ENCODE measurements at regions not wholly inside any gene's neighbourhood (a gene's known extent, or its start where the extent isn't known, plus 50 kb on each side); places are given as distances from the start of the nearest gene placed in this dataset.

- TF ChIP-seq CTCF (optimal IDR thresholded peaks at IDR 0.05 in 1 of 3, IDR thresholded peaks at IDR 0.05 in 1 of 3, conservative IDR thresholded peaks at IDR 0.05 in 1 of 3; ENCODE audit: extremely low read depth in 1 of 3, insufficient read depth in 2 of 3, low read length in 3 of 3) (no peak), EZH2 (IDR thresholded peaks at IDR 0.05; ENCODE audit: low read length) (no peak)
These were observed 199.7 kb downstream of the SOD2 start for GRCh38 chr6:159493231-159493897.

All from keratinocyte (primary cell).